GM21515 (cell line): ENCODE measurements at regions not wholly inside any gene's neighbourhood (a gene's known extent, or its start where the extent isn't known, plus 50 kb on each side); places are given as distances from the start of the nearest gene placed in this dataset.

ENCODE experiments used
- ATAC-seq: cut with Tn5 transposase; IDR thresholded peaks from one replicate; pipeline ENCODE4 v1.9.1; 2021; ENCODE audit not compliant: unreplicated experiment

DNA sequence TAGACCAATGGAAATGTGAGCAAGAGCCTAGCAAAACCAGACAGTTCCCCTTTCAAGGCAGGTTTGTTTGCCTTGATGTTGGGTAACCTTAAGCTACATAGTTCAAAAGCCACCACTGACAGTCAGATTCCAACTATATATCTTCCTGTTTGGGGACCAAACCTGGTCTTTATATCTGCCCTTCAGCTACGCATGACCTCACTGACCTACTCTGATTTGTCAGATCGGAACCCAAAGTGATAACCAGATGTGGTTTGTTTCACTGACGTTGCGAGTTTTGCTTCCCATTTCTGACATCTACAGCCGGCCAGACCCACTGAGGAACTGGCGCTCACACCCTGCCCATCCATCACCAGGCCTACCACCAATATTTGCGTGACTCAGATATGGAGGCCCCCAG, 361.1 kb upstream of the CHRM3 start:
- no peak for ATAC-seq

DNA sequence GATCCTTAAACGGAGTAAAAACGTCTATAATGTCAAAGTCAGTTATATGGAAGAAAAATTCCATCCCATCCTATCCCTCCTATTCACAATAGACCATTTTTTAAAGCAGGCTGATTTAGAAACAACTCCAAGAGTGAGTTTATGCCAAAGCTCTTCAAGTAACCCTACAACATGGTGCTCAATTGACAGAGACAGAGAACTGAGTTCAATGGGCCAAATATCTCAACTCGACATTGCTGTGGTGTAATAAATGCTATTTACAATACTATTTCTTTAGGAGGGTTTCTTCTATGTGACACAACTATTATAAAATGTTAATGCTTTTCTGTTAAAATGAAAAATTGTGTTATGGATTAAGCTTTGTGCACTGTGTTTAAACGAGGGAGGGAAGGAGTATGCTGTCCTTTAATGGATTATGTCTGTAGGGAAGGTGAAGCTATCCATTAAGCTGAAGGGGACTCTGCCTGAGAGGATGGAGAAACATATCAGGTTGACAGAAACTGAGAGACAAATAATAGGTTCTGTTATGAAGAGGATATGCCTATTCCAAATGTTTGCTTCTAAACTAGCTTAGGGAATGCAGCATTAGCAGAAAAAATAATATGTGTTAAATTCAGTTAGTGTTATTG, 362.5 kb upstream of the CHRM3 start:
- no peak for ATAC-seq

DNA sequence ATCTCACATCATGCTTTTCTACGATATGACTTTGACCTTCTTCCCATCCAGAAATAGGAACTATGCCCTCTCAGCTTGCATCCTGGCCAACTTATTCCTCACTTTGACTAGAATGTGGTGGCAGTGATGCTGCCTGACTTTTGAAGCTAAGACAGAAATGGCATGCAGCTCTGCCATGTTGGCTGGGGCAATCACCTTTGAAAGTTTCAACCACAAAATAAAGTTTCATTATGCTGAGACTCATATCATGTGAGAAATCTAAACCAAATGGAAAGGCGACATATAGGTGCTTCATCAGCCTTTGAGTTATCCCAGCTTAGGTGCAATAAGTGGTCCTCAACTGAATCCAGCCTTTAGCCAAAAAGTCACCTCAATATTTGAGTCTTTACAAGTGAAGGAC, 370.0 kb upstream of the CHRM3 start:
- no peak for ATAC-seq

DNA sequence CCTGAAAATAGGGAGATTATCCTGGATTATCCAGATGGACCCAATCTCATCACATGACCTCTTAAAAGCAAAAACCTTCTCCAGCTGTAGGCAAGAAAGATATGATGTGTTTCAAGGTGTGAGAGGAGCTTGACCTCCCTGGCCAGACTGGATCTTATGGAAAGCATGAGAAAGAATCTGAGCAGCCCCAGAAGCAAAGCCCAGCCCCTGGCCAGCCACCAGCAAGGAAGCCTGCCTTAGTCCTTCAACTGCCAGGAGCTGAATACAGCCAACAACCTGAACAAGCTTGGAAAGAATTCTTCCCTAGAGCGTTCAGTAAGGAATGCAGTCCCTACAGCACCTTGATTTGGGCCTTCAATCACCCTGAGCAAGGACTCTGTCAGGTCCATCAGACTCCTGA, 375.0 kb upstream of the CHRM3 start:
- ATAC-seq = no peak

DNA sequence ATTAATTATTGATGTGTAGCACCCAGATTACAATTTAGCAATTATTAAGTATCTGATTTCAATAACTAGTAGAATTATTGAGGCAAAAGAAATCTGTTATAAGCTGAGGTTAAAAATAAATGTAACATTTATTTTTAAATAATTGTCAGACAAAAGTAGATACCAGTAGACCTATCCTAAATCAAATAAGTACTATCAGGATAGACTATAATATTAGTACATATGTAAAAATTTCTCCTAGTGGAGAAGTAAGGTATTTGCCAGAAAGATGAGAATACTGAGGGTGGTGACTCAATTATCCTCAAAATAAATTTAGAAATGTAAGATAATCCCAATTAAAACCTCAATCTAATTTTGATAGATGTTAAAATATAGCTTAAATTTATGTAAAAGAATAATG, 377.8 kb upstream of the CHRM3 start:
- no peak for ATAC-seq

DNA sequence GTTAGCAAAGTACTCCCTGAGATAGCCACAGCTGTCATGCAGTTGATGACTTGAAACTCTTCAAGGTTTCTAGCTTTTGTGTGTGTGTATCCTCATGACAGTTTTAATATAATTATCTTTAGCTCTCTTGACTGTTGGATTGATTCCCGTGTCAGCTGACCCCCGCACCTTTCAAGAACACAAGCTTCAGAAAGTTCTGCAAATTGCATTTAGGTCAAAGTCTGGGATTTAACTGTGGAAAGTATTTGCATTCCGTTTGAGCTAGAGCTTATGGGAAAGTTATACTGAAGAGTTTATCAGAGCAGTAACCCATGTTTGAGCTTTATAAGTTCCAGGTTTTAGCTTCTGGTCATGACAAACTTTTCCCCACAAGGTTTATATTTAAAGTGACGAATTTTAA, 380.1 kb upstream of the CHRM3 start:
- ATAC-seq = no peak

DNA sequence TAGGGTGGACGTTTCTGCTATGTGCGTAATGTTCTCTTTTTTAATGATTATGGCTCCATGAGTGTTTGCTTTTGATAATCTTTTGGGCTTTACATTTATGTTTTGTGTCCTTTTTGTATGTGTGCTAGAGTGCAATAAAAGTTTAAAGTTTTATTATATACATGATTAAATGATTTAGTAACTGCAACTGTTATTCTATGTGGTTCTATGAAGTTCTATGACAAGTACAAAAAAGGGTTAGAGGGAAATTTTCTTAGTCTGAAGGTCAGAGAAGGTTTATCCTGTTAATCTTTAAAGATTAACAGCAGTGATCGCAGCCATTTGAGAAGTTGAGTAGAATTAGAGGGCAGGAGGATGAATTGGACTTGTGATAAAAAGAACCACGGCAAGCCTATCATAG, 386.4 kb upstream of the CHRM3 start:
- no peak for ATAC-seq

DNA sequence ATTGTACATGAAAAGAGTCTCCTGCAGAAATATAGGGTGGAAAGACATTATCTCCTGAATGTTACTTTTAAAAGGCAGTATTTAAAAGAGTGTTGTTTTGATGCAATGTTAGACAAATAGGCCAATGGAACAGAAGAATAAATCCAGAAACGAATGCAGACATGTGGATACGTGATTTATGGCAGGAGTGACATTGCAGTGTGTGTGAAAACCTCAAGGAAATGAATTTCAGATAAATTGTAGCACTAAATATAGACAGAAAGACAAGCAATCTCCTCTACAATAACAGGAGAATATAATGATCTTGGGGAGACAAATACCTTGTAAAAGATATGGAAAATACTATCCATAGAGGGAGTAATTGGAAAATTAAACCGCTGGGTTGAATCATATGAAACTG, 387.8 kb upstream of the CHRM3 start:
- ATAC-seq = no peak

DNA sequence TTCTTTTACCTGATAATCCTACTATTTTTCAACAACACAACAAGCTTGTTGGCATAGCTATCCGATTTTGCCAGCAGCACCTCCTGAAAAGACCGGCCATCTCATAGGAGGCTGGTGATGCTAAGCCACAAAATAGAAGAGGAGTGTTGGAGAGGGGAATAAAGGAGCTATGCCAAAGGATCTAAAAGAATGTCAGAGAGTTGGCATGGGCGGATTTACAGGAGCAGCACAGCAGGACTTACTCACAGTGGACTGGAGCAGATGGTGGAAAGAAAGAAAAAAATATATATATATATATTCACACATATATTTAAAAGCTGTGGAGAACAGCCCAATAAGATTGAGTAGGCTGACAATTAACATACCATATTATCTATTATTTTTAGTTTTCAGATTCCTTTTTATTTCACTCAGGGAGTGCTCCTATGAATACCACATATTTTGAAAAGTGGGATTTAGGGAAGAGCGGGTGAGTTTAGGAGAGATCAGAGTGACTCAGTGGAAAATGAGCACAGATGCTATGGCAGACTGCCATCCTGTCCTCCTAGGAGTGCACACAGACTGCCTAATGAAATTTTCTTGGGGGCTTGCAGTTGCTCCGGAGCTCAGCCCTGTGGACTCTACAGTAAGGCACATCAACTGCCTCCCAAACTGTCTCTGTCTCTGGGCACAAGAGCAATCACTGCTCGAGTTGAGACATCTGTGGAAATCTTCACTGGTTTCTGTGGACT, 394.4 kb upstream of the CHRM3 start:
- no peak for ATAC-seq

DNA sequence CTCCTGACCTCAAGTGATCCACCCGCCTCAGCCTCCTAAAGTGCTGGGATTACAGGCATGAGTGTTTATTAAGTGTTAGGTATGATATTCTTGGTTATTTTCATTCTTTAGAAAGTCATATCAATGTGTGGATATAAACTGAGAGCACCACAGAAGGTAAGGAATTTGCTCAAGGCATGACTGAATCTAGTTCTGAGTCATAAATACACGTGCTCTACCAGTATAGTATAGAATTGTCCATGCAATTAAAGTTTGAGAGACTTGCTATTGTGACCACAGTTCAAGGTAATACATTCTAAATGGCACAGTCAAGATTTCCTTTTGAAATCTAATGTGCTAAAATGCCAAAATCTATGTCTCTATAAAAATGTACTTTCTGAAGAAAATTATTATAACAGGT, 401.1 kb upstream of the CHRM3 start:
- no peak for ATAC-seq

DNA sequence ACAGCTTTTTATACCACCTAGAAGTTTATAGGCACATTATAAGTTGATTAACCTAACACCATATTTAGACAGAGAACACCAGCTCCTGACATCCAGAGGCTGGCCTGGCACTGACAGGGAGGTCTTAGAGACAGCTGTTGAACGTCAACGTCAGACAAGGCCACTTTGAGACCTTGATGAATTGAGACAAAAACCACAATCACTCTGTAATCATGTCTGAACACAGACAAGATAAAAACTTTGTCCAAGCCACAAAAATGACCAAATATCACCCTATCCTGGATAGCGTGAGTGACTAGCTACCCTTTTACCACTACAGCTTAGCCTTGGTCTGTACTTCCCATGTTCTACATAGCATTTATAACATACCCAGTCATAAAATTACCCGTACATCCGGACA, 403.6 kb upstream of the CHRM3 start:
- ATAC-seq = no peak

DNA sequence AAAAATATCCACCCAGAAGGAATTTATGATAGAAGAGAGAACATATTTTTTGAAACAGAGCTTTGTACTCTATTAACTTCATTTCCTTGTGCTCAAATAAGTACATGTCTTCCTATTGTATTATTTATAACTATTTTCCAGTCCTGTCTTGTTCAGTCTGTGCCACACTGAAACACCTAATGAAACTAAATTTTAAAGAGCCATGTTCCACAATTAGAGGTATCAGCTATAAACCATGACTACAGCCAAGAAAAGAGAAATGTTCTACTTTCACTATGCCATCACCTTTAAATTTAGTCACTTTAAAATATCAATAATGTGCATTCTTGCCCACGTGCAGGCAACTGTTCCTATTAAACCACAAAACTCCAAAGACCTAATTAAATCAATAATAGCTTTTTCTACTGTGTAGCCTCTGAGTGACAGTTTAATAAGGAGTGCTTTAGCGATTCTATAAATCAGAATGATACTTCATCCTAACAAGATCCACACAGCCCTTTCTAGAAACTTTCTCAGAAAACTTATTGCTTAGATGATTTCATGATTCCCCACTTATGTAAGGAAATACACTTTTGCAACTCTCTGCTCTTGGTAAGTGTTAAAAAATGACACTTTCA, 404.9 kb upstream of the CHRM3 start:
- ATAC-seq = no peak

DNA sequence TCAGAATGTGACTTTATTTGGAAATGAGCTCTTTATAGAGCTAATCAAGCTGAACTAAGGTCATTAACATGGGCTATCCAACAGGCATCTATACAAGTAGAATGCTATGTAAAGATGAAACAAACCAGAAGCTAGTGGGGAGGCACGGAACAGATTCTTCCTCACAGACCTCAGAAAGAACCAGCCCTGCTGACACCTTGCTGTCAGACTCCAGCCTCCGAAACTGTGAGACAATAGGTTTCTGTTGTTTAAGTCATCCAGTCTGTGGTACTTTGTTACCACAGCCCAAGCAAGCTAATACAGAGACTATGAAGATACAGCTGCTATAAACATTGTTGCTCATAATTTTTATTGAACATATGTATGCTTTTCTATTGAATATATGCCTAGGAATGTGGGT, 406.3 kb upstream of the CHRM3 start:
- ATAC-seq = no peak

DNA sequence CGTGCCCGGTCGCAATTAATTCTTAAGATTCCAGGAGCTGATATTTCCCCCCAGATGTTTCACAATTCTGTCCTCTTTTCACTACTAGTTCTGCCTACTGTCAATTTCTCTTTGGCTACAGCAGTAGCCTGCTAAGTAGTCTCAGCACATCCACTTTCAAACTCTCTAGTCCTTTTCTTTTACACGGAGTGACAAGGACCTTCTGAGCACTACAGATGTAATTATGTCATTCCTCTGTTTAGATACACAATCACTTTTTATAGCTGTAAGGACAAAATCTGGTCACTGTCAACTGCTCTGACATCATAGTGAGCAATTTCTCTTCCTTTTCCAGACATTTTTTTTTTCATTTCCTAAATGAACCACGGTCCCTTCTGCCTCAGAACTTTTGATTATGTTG, 421.7 kb upstream of the CHRM3 start:
- no peak for ATAC-seq

DNA sequence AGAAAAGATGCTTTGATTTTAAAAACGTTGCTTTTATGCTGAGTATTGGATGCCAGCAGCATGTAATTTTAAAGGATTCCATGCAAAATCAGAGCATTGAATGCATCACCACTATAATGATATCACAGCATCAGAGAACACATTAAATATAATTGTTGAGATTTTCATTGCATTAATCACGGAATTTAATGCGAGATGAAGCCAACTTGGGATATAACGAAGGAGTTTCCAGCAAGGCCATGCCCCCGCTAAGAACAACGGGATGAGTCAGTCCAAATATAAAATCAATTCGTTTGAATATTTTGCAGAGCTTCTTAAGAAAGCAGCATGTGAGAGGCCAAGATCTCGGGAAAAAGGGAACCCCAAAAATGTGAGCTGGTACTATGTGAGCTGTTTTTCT, 423.4 kb upstream of the CHRM3 start:
- ATAC-seq = no peak

DNA sequence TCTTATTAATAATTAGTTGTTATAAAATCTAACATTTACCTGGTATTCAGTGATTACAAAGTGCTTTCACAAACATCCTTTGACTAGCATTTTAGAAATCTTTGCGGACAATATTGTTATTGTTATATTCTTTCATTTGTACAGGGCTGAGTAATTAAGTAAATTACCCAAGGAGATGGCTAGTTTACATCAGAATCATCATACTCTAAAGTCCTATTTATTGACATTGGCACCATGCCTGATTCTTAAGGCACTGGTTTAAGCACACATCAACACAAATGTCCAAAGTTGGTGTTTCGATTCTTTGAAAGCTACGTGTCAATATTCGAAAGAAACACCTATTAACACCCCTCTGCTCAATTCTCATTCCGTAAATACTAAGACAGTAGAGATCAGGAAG, 424.6 kb upstream of the CHRM3 start:
- ATAC-seq = no peak

DNA sequence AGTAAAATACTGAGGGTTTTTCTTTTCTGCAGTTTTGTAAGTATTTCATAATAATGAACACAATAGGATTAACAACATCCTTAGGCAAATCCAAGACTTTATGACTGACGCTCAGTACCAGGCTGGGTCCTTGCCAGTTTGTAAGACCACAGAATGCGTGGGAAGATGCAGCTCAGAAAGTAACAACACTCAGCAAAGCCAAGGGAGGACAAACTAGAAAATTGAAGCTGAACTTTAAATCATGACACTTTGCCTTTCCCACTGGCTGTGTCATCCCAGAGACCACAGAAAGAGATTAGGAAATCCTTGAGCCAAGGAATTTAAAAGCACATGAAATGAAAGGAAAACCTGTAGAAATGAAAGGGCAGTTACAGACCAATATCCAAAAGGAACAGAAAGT, 426.3 kb upstream of the CHRM3 start:
- no peak for ATAC-seq

DNA sequence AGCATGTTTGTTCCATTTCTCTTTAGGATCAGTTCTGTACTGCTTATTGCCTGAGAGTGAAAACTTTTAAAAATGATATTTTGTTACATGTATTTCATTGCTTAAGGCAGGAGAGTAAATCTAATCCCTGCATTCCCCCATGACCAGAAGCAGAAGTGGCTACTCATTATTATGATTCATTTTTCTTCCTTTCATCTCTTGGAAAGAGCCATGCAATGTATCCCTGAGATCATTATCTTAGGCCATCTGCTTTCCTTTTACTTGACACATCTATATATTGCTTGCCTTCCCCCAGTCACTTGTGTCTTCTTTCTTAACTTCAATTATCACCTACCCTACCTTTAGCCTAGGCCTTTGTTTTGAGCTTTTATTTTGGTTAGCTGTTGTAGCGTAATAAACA, 430.4 kb upstream of the CHRM3 start:
- no peak for ATAC-seq

DNA sequence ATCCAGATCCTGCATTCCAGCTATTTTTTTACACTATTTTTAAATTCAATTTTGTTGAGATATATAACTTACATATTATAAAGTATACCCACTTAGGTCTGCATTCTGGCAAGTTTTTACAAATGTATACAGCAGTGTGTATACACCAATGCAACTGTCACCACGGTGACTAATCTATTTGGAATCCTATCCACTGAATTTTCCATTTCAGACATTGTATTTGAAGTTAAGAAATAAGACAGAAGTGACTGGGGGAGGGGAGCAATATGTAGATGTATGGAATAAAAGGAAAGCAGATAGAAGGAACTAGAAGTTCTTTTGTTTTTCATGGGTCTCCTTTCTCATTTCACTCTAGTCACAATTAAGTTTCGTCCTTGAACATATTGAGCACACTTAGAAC, 431.5 kb upstream of the CHRM3 start:
- no peak for ATAC-seq

DNA sequence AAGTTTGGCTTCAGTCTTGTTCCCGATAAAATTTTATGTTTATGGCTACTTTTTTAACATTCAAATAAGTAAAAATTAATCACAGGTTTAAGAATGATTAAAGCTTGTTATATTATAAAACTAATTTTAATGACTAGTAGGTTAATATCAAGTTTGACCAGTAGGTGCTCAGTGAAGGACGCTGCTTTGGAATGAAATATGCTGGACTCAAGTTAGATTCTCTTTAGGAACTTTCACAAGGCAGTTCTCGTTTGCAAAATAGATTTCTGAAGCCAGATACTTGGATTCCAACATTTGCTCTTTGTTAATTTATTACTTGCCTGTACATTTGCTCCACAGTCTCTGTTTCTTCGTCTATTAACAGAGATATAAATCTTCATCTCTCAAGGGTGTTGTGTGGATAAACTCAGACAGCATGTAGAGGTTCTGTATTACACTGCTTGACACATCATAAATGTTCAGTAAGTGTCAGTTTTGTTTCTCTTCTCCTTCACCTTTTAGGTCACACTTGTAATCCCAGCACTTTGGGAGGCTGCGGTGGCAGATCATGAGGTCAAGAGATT, 432.8 kb upstream of the CHRM3 start:
- ATAC-seq = no peak

DNA sequence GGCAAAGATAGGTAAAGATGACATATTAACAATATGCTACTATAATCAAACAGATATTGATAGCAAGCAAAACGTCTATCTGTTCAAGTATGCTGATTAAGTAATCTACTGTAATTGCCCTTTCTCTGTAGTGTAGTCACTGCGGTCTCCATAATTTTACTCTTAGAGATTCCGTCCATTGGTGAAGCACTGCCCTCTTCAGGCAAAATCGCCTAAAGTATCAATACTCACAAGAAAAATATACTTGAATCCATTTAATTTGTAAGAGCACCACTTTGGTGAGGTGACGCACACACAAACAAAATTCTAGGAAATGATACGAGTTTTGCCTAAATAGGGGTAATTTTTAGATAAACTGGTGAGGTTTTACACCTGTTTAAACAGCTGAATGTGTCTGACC, 434.6 kb upstream of the CHRM3 start:
- no peak for ATAC-seq

DNA sequence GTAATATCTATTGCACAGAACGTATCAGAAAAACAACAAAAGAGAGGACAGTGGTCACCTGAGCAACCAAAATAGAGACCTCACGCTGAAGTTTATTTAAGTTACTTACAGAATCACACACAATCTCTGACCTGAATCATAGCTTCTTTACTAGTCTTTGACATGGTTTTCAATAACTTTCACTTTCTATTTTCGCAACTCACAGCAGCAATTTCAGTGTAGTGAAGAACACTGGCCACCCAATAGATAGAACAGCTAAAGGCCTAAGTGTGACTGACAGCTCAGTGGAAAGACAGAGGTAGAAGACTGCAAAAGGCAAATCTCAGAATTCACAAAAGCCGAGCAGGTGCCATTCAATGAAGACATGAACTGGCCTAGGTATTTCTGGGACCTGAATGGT, 435.6 kb upstream of the CHRM3 start:
- no peak for ATAC-seq
